CD14-positive monocyte (primary cell): ENCODE measurements at regions not wholly inside any gene's neighbourhood (a gene's known extent, or its start where the extent isn't known, plus 50 kb on each side); places are given as distances from the start of the nearest gene placed in this dataset.

Experiments
- DNase-seq, 3 donors: peaks; one replicate each; pipeline ENCODE4 v3.0.0-alpha.2; 2011 to 2022
- H2AFZ ChIP-seq: 2 replicates; pipeline ENCODE4 v1.6.0; 2012; ENCODE audit warnings: mild to moderate bottlenecking, low read depth, low read length, inconsistent platforms; ENCODE audit not compliant: insufficient read depth, poor library complexity, severe bottlenecking
- H3K27ac ChIP-seq, 2 donors: 1 replicate in 1 of 2; 2 replicates in 1 of 2; pipeline ENCODE4 v1.5.1; 2012 to 2013; ENCODE audit warnings: low read length in 2 of 2, control low read depth in 1 of 2, inconsistent platforms in 1 of 2, low read depth in 1 of 2, mild to moderate bottlenecking in 1 of 2
- H3K27me3 ChIP-seq, 2 donors: one replicate each; pipeline versions ENCODE4 v1.6.0 to v1.6.1; 2011 to 2013; ENCODE audit warnings: low read length in 2 of 2; ENCODE audit not compliant: control insufficient read depth in 2 of 2, insufficient read depth in 2 of 2
- H3K36me3 ChIP-seq, 2 donors: replicated peaks in 1 of 2; 1 replicate in 1 of 2; 2 replicates in 1 of 2; pipeline versions ENCODE4 v1.5.1 to v1.6.1; 2012 to 2013; ENCODE audit warnings: low read length in 2 of 2, control low read depth in 1 of 2, inconsistent platforms in 1 of 2, mild to moderate bottlenecking in 1 of 2; ENCODE audit not compliant: insufficient read depth in 2 of 2, control insufficient read depth in 1 of 2
- H3K4me1 ChIP-seq, 2 donors: 1 replicate in 1 of 2; 2 replicates in 1 of 2; pipeline versions ENCODE4 v1.5.1 to v1.6.1; 2012 to 2013; ENCODE audit warnings: low read length in 2 of 2, control low read depth in 1 of 2, inconsistent platforms in 1 of 2, mild to moderate bottlenecking in 1 of 2, moderate library complexity in 1 of 2; ENCODE audit not compliant: insufficient read depth in 2 of 2, control insufficient read depth in 1 of 2
- H3K4me2 ChIP-seq: replicated peaks from 2 replicates; pipeline ENCODE3; 2012; ENCODE audit warnings: low read length, moderate library complexity, mild to moderate bottlenecking; ENCODE audit not compliant: poor library complexity, severe bottlenecking; ENCODE audit errors: extremely low read depth
- H3K4me3 ChIP-seq, 3 experiments: fragments of 200-600 bp in 1 of 3; sonication (generic) in 1 of 3; replicated peaks in 1 of 3; 1 replicate in 2 of 3; 2 replicates in 1 of 3; pipeline ENCODE4 v1.5.1; 2011 to 2013; ENCODE audit warnings: low read length in 3 of 3, mild to moderate bottlenecking in 3 of 3, control low read depth in 2 of 3, low read depth in 2 of 3, inconsistent platforms in 1 of 3, moderate library complexity in 1 of 3
- H3K79me2 ChIP-seq: 2 replicates; pipeline ENCODE4 v1.6.0; 2012; ENCODE audit warnings: mild to moderate bottlenecking, control low read depth, inconsistent platforms, low read length, moderate library complexity; ENCODE audit not compliant: insufficient read depth
- H3K9ac ChIP-seq: 2 replicates; pipeline ENCODE4 v1.6.0; 2017; ENCODE audit warnings: low read length, mild to moderate bottlenecking; ENCODE audit not compliant: insufficient read depth, poor library complexity, severe bottlenecking
- H3K9me3 ChIP-seq, 2 donors: replicated peaks in 1 of 2; 1 replicate in 1 of 2; 2 replicates in 1 of 2; pipeline versions ENCODE4 v1.5.1 to v1.6.1; 2012 to 2013; ENCODE audit warnings: low read length in 2 of 2, control low read depth in 1 of 2; ENCODE audit not compliant: control insufficient read depth in 1 of 2, insufficient read depth in 1 of 2
- H4K20me1 ChIP-seq: 2 replicates; pipeline ENCODE4 v1.6.0; 2012; ENCODE audit warnings: mild to moderate bottlenecking, low read length, control low read depth, moderate library complexity; ENCODE audit not compliant: insufficient read depth
- H3K27ac Mint-ChIP-seq, 7 donors: one replicate each; pipeline ENCODE4 v1.8.0; 2020; ENCODE audit warnings: mild to moderate bottlenecking in 7 of 7, mixed read lengths in 7 of 7, moderate library complexity in 6 of 7, inconsistent platforms in 2 of 7
- H3K27me3 Mint-ChIP-seq, 3 donors: one replicate each; pipeline ENCODE4 v1.8.0; 2021 to 2022; ENCODE audit warnings: low read depth in 3 of 3, mild to moderate bottlenecking in 3 of 3, mixed read lengths in 3 of 3, moderate library complexity in 3 of 3, inconsistent platforms in 1 of 3
- H3K36me3 Mint-ChIP-seq, 2 donors: one replicate each; pipeline ENCODE4 v1.8.0; 2020; ENCODE audit warnings: mixed read lengths in 2 of 2, inconsistent platforms in 1 of 2, mild to moderate bottlenecking in 1 of 2
- H3K4me1 Mint-ChIP-seq: one replicate; pipeline ENCODE4 v1.8.0; 2020; ENCODE audit warnings: mild to moderate bottlenecking, mixed read lengths
- H3K4me3 Mint-ChIP-seq, 2 donors: one replicate each; pipeline ENCODE4 v1.8.0; 2020; ENCODE audit warnings: mild to moderate bottlenecking in 2 of 2, mixed read lengths in 2 of 2, moderate library complexity in 1 of 2
- H3K9me3 Mint-ChIP-seq, 7 donors: one replicate each; pipeline ENCODE4 v1.8.0; 2020 to 2022; ENCODE audit warnings: mixed read lengths in 7 of 7, mild to moderate bottlenecking in 6 of 7, moderate library complexity in 6 of 7, inconsistent platforms in 2 of 7
- WGBS: methylation state at CpG from one replicate; pipeline ENCODE4 v1.1.5; 2013; ENCODE audit warnings: missing lambda C conversion rate; ENCODE audit not compliant: insufficient coverage; 5-methylcytosine and 5-hydroxymethylcytosine counted together
- intact Hi-C, 2 donors: fragments of 100-400 bp; cut with micrococcal nuclease; formaldehyde crosslinking; loops; one replicate each; pipeline versions ENCODE4 v1.15.0 to v1.15.1; 2023
- TF ChIP-seq, protein P1 (sequence below): fragments of 200-600 bp; IDR thresholded peaks from one replicate; pipeline ENCODE4 v1.8.0; 2022; ENCODE audit warnings: antibody characterized with exemption, mild to moderate bottlenecking

GRCh38 chr7:22013711-22014110, 68.0 kb upstream of the CDCA7L start:
- intact Hi-C loops: no loop called here
- Mint-ChIP-seq H3K27me3 (no peaks in the 10 kb centered on the region), H3K27ac (no peak overlapping the region), H3K4me1 (peaks cover 13% of the 10 kb centered on the region), H3K4me3 (no peak overlapping the region), H3K9me3 (peaks cover 0 to 4% (median 0%) of the 10 kb centered on the region in 7 donors), H3K36me3 (no peaks in the 10 kb centered on the region)
- H3K27me3 ChIP-seq: no peaks in the 10 kb centered on the region
- no peak overlapping the region for H3K4me3 ChIP-seq
- no peak overlapping the region for H3K27ac ChIP-seq
- no peaks in the 10 kb centered on the region for H3K36me3 ChIP-seq
- no peaks in the 10 kb centered on the region for H4K20me1 ChIP-seq
- WGBS: 100% methylated on average over 1 of the region's 4 CpGs
- H3K79me2 ChIP-seq: no peaks in the 10 kb centered on the region
- no peak overlapping the region for H3K9ac ChIP-seq
- no peaks in the 10 kb centered on the region for H3K9me3 ChIP-seq
- H3K4me2 ChIP-seq: no peak overlapping the region
- TF ChIP-seq, protein P1, sequence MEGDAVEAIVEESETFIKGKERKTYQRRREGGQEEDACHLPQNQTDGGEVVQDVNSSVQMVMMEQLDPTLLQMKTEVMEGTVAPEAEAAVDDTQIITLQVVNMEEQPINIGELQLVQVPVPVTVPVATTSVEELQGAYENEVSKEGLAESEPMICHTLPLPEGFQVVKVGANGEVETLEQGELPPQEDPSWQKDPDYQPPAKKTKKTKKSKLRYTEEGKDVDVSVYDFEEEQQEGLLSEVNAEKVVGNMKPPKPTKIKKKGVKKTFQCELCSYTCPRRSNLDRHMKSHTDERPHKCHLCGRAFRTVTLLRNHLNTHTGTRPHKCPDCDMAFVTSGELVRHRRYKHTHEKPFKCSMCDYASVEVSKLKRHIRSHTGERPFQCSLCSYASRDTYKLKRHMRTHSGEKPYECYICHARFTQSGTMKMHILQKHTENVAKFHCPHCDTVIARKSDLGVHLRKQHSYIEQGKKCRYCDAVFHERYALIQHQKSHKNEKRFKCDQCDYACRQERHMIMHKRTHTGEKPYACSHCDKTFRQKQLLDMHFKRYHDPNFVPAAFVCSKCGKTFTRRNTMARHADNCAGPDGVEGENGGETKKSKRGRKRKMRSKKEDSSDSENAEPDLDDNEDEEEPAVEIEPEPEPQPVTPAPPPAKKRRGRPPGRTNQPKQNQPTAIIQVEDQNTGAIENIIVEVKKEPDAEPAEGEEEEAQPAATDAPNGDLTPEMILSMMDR: no peak
- no peak overlapping the region for H2AFZ ChIP-seq
- DNase-seq: no peak
- H3K4me1 ChIP-seq: no peaks in the 10 kb centered on the region

GRCh38 chr7:22008683-22009082, 63.0 kb upstream of the CDCA7L start:
- Histone ChIP-seq H2AFZ (no peak overlapping the region), H4K20me1 (no peaks in the 10 kb centered on the region), H3K4me3 (no peak overlapping the region), H3K4me1 (no peaks in the 10 kb centered on the region), H3K27ac (no peak overlapping the region), H3K9ac (no peak overlapping the region), H3K27me3 (no peaks in the 10 kb centered on the region), H3K4me2 (no peak overlapping the region), H3K79me2 (no peaks in the 10 kb centered on the region), H3K9me3 (no peaks in the 10 kb centered on the region), H3K36me3 (no peaks in the 10 kb centered on the region)
- H3K27me3 Mint-ChIP-seq: peaks cover 0 to 1% (median 0%) of the 10 kb centered on the region in 3 donors
- H3K36me3 Mint-ChIP-seq: no peaks in the 10 kb centered on the region
- H3K27ac Mint-ChIP-seq: no peak overlapping the region
- TF ChIP-seq, protein P1: no peak
- WGBS: 100% methylated on average over 1 of the region's 5 CpGs
- intact Hi-C loops: loop anchor here in 1 of 2 donors (10.0 kb wide), 1 partner anchor 1234 kb away; no protein-coding TSS in a partner anchor
- H3K4me1 Mint-ChIP-seq: peaks cover 4% of the 10 kb centered on the region
- DNase-seq: no peak
- no peaks in the 10 kb centered on the region for H3K9me3 Mint-ChIP-seq
- no peak overlapping the region for H3K4me3 Mint-ChIP-seq
